ENCODE measurements at regions not wholly inside any gene's neighbourhood (a gene's known extent, or its start where the extent isn't known, plus 50 kb on each side); places are given as distances from the start of the nearest gene placed in this dataset.

- TF ChIP-seq ZNF592 (IDR thresholded peaks at IDR 0.05) (no peak), HCFC1 (IDR thresholded peaks at IDR 0.05; ENCODE audit: low read depth, low read length) (no peak), PURB (CRISPR knock-in tag; IDR thresholded peaks at IDR 0.05; ENCODE audit: low read depth) (no peak), YBX1 (IDR thresholded peaks at IDR 0.05) (no peak), CHD2 (IDR thresholded peaks at IDR 0.05; ENCODE audit: low read depth, low read length) (no peak), CTCFL (IDR thresholded peaks at IDR 0.05; ENCODE audit: borderline replicate concordance, insufficient read depth, low read depth, low read length, poor library complexity, severe bottlenecking) (no peak), EP400 (IDR thresholded peaks at IDR 0.05) (no peak)
Measured at GRCh38 chr13:38542601-38543000, 144.3 kb upstream of the FREM2 start (continued).
